HL-60 (cell line): ENCODE measurements at regions not wholly inside any gene's neighbourhood (a gene's known extent, or its start where the extent isn't known, plus 50 kb on each side); places are given as distances from the start of the nearest gene placed in this dataset.

Experiments used
- DNase-seq, 2 experiments: peaks; one replicate each; pipeline ENCODE4 v3.0.0-alpha.2; 2010 to 2020; ENCODE audit warnings: low read depth in 1 of 2, low spot score in 1 of 2
- H3K27ac ChIP-seq: fragments of 250-450 bp; sonication (Bioruptor Pico); replicated peaks from 2 replicates; pipeline ENCODE4 v1.5.1; 2020; ENCODE audit warnings: mild to moderate bottlenecking, moderate library complexity
- H3K27me3 ChIP-seq: fragments of 250-450 bp; sonication (Bioruptor Pico); 2 replicates; pipeline ENCODE4 v1.5.1; 2021; ENCODE audit warnings: mild to moderate bottlenecking, moderate library complexity; ENCODE audit not compliant: insufficient read depth, poor library complexity, severe bottlenecking
- H3K4me3 ChIP-seq: replicated peaks from 2 replicates; pipeline ENCODE4 v1.5.1; 2011; ENCODE audit warnings: mild to moderate bottlenecking, control low read depth, low read length; ENCODE audit not compliant: insufficient read depth
- CTCF ChIP-seq: IDR thresholded peaks from one replicate; pipeline ENCODE4 v1.5.1; 2011; ENCODE audit warnings: low read length, control low read depth, inconsistent platforms; ENCODE audit not compliant: insufficient read depth
- GABPA ChIP-seq: IDR thresholded peaks from 2 replicates; pipeline ENCODE4 v1.6.1; 2012; ENCODE audit warnings: low read depth
- POLR2AphosphoS5 ChIP-seq: IDR thresholded peaks from 2 replicates; pipeline ENCODE4 v1.6.1; 2012; ENCODE audit warnings: low read depth
- REST ChIP-seq: IDR thresholded peaks from 2 replicates; pipeline ENCODE4 v1.6.1; 2012; ENCODE audit warnings: low read depth; ENCODE audit not compliant: insufficient replicate concordance
- SPI1 ChIP-seq: IDR thresholded peaks from 2 replicates; pipeline ENCODE4 v1.6.1; 2012; ENCODE audit warnings: low read depth, mild to moderate bottlenecking, borderline replicate concordance

- Histone ChIP-seq H3K27ac (no peak overlapping the region), H3K27me3 (no peaks in the 10 kb centered on the region), H3K4me3 (no peak overlapping the region)
- no peak for DNase-seq
- TF ChIP-seq SPI1 (no peak), CTCF (no peak), POLR2AphosphoS5 (no peak), GABPA (no peak), REST (no peak)
Observed at GRCh38 chr2:117551858-117552257, 262.6 kb upstream of the DDX18 start.

- Histone ChIP-seq H3K27ac (no peak overlapping the region), H3K4me3 (no peak overlapping the region), H3K27me3 (no peaks in the 10 kb centered on the region)
- no peak for DNase-seq
- TF ChIP-seq GABPA = no peak
- no peak for TF ChIP-seq REST
- TF ChIP-seq SPI1 = no peak
- TF ChIP-seq CTCF = no peak
- no peak for TF ChIP-seq POLR2AphosphoS5
Observed at GRCh38 chr2:117553448-117553847, 261.0 kb upstream of the DDX18 start.

DNA sequence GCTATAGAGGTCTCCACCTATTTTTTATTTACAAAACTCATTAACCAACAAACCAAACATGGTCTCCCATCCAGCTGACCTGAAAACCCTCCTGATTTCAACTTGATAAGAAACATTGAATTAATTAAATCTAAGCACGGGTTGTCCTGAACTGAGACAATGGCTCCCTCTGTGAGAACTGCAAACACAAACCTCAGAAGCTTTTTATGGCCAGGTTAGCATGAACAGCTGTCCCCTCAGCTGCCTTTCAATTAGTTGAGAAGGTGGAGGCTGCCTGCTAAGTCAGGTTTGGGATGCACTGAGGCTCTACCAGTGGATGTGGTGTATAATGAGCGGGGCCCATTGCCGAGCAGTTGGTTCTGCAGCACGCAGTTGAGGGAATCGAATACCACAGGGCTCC lies 258.5 kb upstream of the DDX18 start:
- no peak overlapping the region for H3K4me3 ChIP-seq
- TF ChIP-seq GABPA = no peak
- TF ChIP-seq REST = no peak
- TF ChIP-seq SPI1 = no peak
- TF ChIP-seq POLR2AphosphoS5 = no peak
- no peak for TF ChIP-seq CTCF
- H3K27me3 ChIP-seq = no peaks in the 10 kb centered on the region
- H3K27ac ChIP-seq = no peak overlapping the region
- no peak for DNase-seq
